ENCODE measurements at regions not wholly inside any gene's neighbourhood (a gene's known extent, or its start where the extent isn't known, plus 50 kb on each side); places are given as distances from the start of the nearest gene placed in this dataset.
"Not testable (repeated sequence)": the region's sequence is repeated elsewhere in the genome, so short reads cannot be mapped to it uniquely, and the experiment has no call there.

DNA sequence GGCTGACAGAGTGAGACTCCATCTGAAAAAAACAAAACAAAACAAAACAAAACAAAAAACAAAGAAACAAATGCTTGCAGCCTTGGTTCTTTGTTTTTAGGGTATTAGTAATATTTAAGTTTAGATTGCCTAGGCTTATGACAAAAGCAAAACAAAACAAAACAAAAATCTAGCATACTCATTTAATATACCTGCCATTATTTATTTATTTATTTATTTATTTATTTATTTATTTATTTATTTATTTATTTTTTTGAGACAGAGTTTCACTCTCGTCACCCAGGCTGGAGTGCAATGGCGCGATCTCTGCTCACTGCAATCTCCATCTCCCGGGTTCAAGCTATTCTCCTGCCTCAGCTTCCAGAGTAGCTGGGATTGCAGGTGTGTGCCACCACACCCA lies 179.7 kb upstream of the COL3A1 start:
- H3K4me3 Mint-ChIP-seq, H3K36me3 Mint-ChIP-seq, H3K9me3 Mint-ChIP-seq, H3K27ac Mint-ChIP-seq, DNase-seq, H3K4me1 Mint-ChIP-seq, H3K27me3 Mint-ChIP-seq: not testable (repeated sequence)

GRCh38 chr2:188795762-188796161 lies 178.4 kb upstream of the COL3A1 start:
- Mint-ChIP-seq H3K4me1 (no peaks in the 10 kb centered on the region), H3K4me3 (no peak overlapping the region), H3K36me3 (no peaks in the 10 kb centered on the region), H3K27ac (no peak overlapping the region), H3K27me3 (no peaks in the 10 kb centered on the region), H3K9me3 (no peaks in the 10 kb centered on the region)
- DNase-seq: no peak

- H3K36me3 Mint-ChIP-seq: no peaks in the 10 kb centered on the region
- no peaks in the 10 kb centered on the region for H3K4me1 Mint-ChIP-seq
- no peaks in the 10 kb centered on the region for H3K27me3 Mint-ChIP-seq
- no peak overlapping the region for H3K27ac Mint-ChIP-seq
- H3K4me3 Mint-ChIP-seq: no peak overlapping the region
- H3K9me3 Mint-ChIP-seq: no peaks in the 10 kb centered on the region
- DNase-seq: no peak
These were observed 176.8 kb upstream of the COL3A1 start for GRCh38 chr2:188797371-188797770.

- Mint-ChIP-seq H3K27ac (no peak overlapping the region), H3K9me3 (no peaks in the 10 kb centered on the region), H3K27me3 (no peaks in the 10 kb centered on the region), H3K4me1 (no peaks in the 10 kb centered on the region), H3K4me3 (no peak overlapping the region), H3K36me3 (no peaks in the 10 kb centered on the region)
- DNase-seq: no peak
These were observed 176.0 kb upstream of the COL3A1 start for GRCh38 chr2:188798159-188798558.

GRCh38 chr2:188805219-188805618 lies 169.0 kb upstream of the COL3A1 start:
- H3K9me3 Mint-ChIP-seq: no peaks in the 10 kb centered on the region
- H3K4me1 Mint-ChIP-seq: no peaks in the 10 kb centered on the region
- H3K27me3 Mint-ChIP-seq: no peaks in the 10 kb centered on the region
- no peak overlapping the region for H3K4me3 Mint-ChIP-seq
- no peak overlapping the region for H3K27ac Mint-ChIP-seq
- DNase-seq: no peak
- H3K36me3 Mint-ChIP-seq: no peaks in the 10 kb centered on the region

- H3K4me3 Mint-ChIP-seq: no peak overlapping the region
- no peak for DNase-seq
These were observed 165.2 kb upstream of the COL3A1 start for GRCh38 chr2:188808947-188809355.

GRCh38 chr2:188810586-188810985 lies 163.6 kb upstream of the COL3A1 start:
- Mint-ChIP-seq H3K36me3 (no peaks in the 10 kb centered on the region), H3K27me3 (no peaks in the 10 kb centered on the region), H3K4me1 (no peaks in the 10 kb centered on the region), H3K27ac (no peak overlapping the region), H3K4me3 (no peak overlapping the region), H3K9me3 (no peaks in the 10 kb centered on the region)
- no peak for DNase-seq

More at GRCh38 chr2:188808947-188809355, 165.2 kb upstream of the COL3A1 start:
- no peaks in the 10 kb centered on the region for H3K9me3 Mint-ChIP-seq
- H3K27ac Mint-ChIP-seq: no peak overlapping the region
- H3K36me3 Mint-ChIP-seq: no peaks in the 10 kb centered on the region
- H3K4me1 Mint-ChIP-seq: no peaks in the 10 kb centered on the region
- H3K27me3 Mint-ChIP-seq: no peaks in the 10 kb centered on the region

DNA sequence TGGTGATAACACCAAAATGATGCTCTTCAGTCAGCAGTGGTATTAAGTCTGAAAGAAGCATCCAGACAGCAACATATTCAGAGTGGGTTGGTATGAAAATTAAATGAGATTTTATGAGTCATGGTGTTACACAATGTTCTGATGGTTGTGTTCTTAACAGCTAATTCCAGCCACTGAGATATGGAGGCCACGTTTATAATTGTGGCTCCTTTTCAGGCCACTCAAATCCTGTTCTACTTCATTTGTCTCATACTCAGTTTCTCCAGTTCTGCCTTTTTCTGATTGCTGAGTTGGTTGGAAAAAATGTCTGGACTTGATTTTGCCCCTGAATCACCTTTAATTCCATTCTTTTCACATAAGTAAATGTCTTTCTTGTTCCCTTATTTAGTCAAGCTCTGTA lies 162.7 kb upstream of the COL3A1 start:
- H3K27me3 Mint-ChIP-seq: no peaks in the 10 kb centered on the region
- DNase-seq: no peak
- H3K27ac Mint-ChIP-seq: no peak overlapping the region
- H3K4me3 Mint-ChIP-seq: no peak overlapping the region
- no peaks in the 10 kb centered on the region for H3K4me1 Mint-ChIP-seq
- H3K36me3 Mint-ChIP-seq: no peaks in the 10 kb centered on the region
- H3K9me3 Mint-ChIP-seq: no peaks in the 10 kb centered on the region

DNA sequence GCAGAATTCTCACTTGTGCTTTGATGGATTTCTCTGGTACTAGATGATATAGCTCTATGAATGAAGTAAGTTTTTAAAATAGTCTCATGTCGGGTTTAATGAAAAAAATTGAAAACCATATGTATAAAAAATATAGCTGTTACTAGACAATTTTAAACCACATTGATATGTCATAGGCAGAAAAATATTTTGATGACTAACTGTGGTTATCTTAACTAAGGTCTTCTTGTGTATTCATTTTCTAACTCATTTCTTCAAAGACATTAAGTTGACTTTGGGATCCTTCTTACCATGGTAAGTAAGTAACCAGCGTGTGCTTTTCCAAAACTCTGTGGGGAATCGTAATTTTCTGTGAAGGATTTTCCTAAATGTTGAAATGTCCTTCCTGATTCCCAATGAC lies 160.9 kb upstream of the COL3A1 start:
- Mint-ChIP-seq H3K4me1 (no peaks in the 10 kb centered on the region), H3K36me3 (no peaks in the 10 kb centered on the region)

DNA sequence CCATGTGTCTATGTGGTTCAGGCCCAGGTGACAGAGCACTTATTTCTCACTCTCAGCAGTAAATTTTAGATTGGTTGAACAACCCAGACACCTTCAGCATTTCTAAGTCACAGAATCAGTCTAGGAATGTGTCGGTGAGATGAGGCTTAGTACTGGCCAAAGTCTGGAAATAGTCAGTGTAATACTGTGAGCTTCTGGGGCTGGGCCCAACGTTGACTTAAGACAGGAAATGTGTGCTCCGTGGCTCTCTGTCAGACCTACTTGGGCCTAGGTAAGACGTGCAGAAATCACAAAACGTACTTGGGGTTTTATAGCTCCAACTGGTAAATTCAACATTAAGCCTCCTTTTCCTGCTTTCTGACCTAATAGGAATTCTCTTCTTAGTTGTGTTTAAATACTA lies 160.3 kb upstream of the COL3A1 start:
- no peak overlapping the region for H3K4me3 Mint-ChIP-seq
- no peak for DNase-seq
- H3K36me3 Mint-ChIP-seq: no peaks in the 10 kb centered on the region
- H3K27me3 Mint-ChIP-seq: no peaks in the 10 kb centered on the region
- H3K4me1 Mint-ChIP-seq: no peaks in the 10 kb centered on the region
- no peaks in the 10 kb centered on the region for H3K9me3 Mint-ChIP-seq
- no peak overlapping the region for H3K27ac Mint-ChIP-seq

More for the DNA sequence above, 160.9 kb upstream of the COL3A1 start:
- Mint-ChIP-seq H3K4me3 (no peak overlapping the region), H3K27me3 (no peaks in the 10 kb centered on the region), H3K27ac (no peak overlapping the region), H3K9me3 (no peaks in the 10 kb centered on the region)
- DNase-seq: no peak

DNA sequence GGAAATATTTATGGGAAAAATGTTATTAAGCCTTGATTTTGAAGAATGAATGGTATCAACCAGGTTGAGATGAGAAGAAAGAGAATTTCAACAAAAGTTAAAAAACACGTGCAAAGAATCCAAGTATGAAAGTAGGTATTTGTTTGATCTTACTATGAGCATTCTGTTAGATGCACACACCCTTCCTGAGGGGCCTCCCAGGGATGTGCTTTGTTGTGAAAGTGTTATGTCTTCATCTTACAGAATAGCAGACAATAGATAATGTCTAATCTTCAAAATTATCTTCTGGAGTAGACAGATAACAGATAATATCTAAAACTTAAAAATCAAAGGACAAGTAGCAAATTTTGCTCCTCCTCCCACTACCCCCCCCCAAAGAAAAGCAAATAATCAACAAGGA lies 155.2 kb upstream of the COL3A1 start:
- Mint-ChIP-seq H3K27ac (no peak overlapping the region), H3K4me3 (no peak overlapping the region), H3K27me3 (no peaks in the 10 kb centered on the region), H3K36me3 (no peaks in the 10 kb centered on the region), H3K9me3 (no peaks in the 10 kb centered on the region), H3K4me1 (no peaks in the 10 kb centered on the region)
- DNase-seq: no peak

GRCh38 chr2:188819792-188820191 lies 154.4 kb upstream of the COL3A1 start:
- no peak for DNase-seq
- Mint-ChIP-seq H3K27me3 (no peaks in the 10 kb centered on the region), H3K4me3 (no peak overlapping the region), H3K36me3 (no peaks in the 10 kb centered on the region), H3K4me1 (no peaks in the 10 kb centered on the region), H3K9me3 (no peaks in the 10 kb centered on the region), H3K27ac (no peak overlapping the region)

GRCh38 chr2:188820576-188820975 lies 153.6 kb upstream of the COL3A1 start:
- no peak for DNase-seq
- H3K36me3 Mint-ChIP-seq: no peaks in the 10 kb centered on the region
- no peaks in the 10 kb centered on the region for H3K27me3 Mint-ChIP-seq
- H3K4me1 Mint-ChIP-seq: no peaks in the 10 kb centered on the region
- no peaks in the 10 kb centered on the region for H3K9me3 Mint-ChIP-seq
- H3K4me3 Mint-ChIP-seq: no peak overlapping the region
- H3K27ac Mint-ChIP-seq: no peak overlapping the region

- H3K27ac Mint-ChIP-seq: no peak overlapping the region
- no peaks in the 10 kb centered on the region for H3K4me1 Mint-ChIP-seq
- no peaks in the 10 kb centered on the region for H3K36me3 Mint-ChIP-seq
- H3K4me3 Mint-ChIP-seq: no peak overlapping the region
- no peak for DNase-seq
- H3K9me3 Mint-ChIP-seq: no peaks in the 10 kb centered on the region
- no peaks in the 10 kb centered on the region for H3K27me3 Mint-ChIP-seq
These were observed 150.0 kb upstream of the COL3A1 start for GRCh38 chr2:188824125-188824524.

- DNase-seq: no peak
- no peaks in the 10 kb centered on the region for H3K27me3 Mint-ChIP-seq
- H3K36me3 Mint-ChIP-seq: no peaks in the 10 kb centered on the region
- H3K9me3 Mint-ChIP-seq: peaks cover 15% of the 10 kb centered on the region
- no peaks in the 10 kb centered on the region for H3K4me1 Mint-ChIP-seq
- no peak overlapping the region for H3K27ac Mint-ChIP-seq
- H3K4me3 Mint-ChIP-seq: no peak overlapping the region
These were observed 140.8 kb upstream of the COL3A1 start for GRCh38 chr2:188833331-188833730.

GRCh38 chr2:188833799-188834198 lies 140.4 kb upstream of the COL3A1 start:
- Mint-ChIP-seq H3K27me3 (no peaks in the 10 kb centered on the region), H3K4me1 (no peaks in the 10 kb centered on the region), H3K4me3 (no peak overlapping the region), H3K9me3 (peaks cover 19% of the 10 kb centered on the region), H3K36me3 (no peaks in the 10 kb centered on the region), H3K27ac (no peak overlapping the region)
- no peak for DNase-seq

DNA sequence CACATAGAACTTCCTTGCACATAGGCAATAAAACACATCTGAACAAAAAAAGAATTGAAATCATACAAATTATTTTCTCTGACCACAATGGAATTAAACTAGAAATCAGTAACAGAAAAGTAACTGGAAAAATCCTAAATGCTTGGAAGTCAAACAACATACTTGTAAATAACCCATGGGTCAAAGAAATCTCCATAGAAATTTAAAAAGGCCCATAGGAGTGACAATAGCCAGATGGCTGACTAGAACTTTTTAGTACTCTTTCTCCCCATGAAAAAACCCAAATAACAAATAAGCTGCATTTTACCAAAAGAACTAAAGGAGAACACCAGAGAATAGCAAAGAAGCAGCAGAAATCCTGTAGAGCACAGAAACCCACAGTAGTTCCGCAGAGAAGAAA lies 139.2 kb upstream of the COL3A1 start:
- H3K4me1 Mint-ChIP-seq: no peaks in the 10 kb centered on the region
- peaks cover 20% of the 10 kb centered on the region for H3K9me3 Mint-ChIP-seq
- DNase-seq: no peak
- H3K36me3 Mint-ChIP-seq: no peaks in the 10 kb centered on the region
- no peak overlapping the region for H3K4me3 Mint-ChIP-seq
- no peaks in the 10 kb centered on the region for H3K27me3 Mint-ChIP-seq
- H3K27ac Mint-ChIP-seq: no peak overlapping the region
